SU-DHL-6 (cell line): ENCODE measurements at regions not wholly inside any gene's neighbourhood (a gene's known extent, or its start where the extent isn't known, plus 50 kb on each side); places are given as distances from the start of the nearest gene placed in this dataset.

Source experiments
- EZH2phosphoT487 ChIP-seq: fragments of 200-600 bp; sonication (generic), shearing (Covaris generic); conservative IDR thresholded peaks from 2 replicates; pipeline ENCODE4 v1.6.1; 2018; ENCODE audit warnings: mild to moderate bottlenecking, antibody characterized with exemption, low read length, moderate library complexity, mixed read lengths
- TF ChIP-seq, protein P1 (sequence below): fragments of 200-600 bp; sonication (generic); IDR thresholded peaks from one replicate; pipeline ENCODE4 v1.5.1; 2017; ENCODE audit warnings: antibody characterized with exemption, mild to moderate bottlenecking, low read length, moderate library complexity; ENCODE audit not compliant: insufficient read depth, poor library complexity, severe bottlenecking

DNA sequence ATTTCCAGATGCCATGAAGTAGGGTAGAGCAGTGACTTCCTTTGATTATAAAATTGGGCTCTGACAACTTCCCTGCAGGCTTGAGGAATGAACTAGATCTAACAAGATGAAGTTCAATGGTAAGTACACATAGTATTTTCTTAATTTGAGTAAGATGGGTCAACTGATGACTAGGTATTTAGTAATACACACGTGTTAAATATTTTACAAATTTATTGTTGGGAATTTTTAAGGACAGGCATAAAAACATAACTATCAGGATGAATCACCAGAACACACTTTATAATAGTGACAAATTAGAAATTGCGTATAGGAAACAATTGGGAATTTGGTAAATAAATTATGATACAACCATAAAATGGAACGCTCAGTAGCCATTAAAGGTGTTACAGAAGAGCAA lies 762.4 kb upstream of the SLC35B3 start:
- TF ChIP-seq, protein P1, sequence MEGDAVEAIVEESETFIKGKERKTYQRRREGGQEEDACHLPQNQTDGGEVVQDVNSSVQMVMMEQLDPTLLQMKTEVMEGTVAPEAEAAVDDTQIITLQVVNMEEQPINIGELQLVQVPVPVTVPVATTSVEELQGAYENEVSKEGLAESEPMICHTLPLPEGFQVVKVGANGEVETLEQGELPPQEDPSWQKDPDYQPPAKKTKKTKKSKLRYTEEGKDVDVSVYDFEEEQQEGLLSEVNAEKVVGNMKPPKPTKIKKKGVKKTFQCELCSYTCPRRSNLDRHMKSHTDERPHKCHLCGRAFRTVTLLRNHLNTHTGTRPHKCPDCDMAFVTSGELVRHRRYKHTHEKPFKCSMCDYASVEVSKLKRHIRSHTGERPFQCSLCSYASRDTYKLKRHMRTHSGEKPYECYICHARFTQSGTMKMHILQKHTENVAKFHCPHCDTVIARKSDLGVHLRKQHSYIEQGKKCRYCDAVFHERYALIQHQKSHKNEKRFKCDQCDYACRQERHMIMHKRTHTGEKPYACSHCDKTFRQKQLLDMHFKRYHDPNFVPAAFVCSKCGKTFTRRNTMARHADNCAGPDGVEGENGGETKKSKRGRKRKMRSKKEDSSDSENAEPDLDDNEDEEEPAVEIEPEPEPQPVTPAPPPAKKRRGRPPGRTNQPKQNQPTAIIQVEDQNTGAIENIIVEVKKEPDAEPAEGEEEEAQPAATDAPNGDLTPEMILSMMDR = no peak
- TF ChIP-seq EZH2phosphoT487 = no peak
